ENCODE measurements at regions not wholly inside any gene's neighbourhood (a gene's known extent, or its start where the extent isn't known, plus 50 kb on each side); places are given as distances from the start of the nearest gene placed in this dataset.

DNA sequence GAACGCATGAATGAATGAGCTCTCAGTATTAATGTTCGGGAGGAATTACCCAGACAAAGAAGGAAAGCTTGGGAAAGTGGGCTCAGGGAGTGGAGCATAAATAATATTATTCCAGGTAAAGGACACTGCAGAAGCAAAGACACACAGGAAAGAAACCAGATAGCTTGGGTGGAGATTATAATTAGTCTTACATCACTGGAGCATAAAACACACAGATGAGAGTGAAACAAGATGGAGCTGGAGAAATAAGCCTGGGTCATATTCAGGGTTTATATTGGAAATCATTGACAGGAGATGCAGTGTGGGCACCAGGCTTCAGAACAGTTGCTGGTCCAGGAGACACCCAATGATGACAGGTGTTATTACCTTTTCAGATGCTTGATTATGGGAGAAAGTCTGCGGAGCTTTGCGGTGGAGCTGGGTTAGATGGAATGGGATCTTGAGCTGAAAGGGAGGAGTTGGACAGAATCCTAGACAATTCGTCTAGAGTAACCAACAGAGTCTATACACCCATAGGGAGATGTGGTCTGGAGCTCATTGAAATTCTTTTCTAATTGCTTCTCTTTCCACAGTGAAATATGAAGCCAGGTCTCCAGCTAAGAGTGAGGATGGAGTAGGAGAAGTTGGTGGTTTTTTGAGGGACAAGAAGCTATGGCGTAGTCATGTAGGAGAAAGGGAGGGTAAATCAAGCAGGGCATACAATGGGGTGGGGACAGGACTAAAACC lies 227.2 kb downstream of the FAM76B start:
- in situ Hi-C loops (cut with MboI; ENCODE audit: low pct_ligation_motif_present in 1 of 4, low pct_unique_long_range_greater_than_20kb in 1 of 4, low sequenced_read_pairs in 3 of 4) (no loop called here), intact Hi-C loops (cut with DNase I; ENCODE audit: low total_unique reads) (no loop called here)
- 89 to 95% methylated on average over 6 of the region's 6 CpGs for WGBS, 2 donors (ENCODE audit: low coverage in 1 of 2)
- Histone ChIP-seq H3K9me3 (no peaks in the 10 kb centered on the region), H3K27me3 (no peaks in the 10 kb centered on the region), H3K27ac (no peak overlapping the region), H3K4me3 (no peak overlapping the region), H3K36me3 (no peaks in the 10 kb centered on the region), H3K4me1 (no peaks in the 10 kb centered on the region)
- DNase-seq = no peak
- TF ChIP-seq POLR2AphosphoS5 (IDR thresholded peaks at IDR 0.05) (no peak), POLR2A (IDR thresholded peaks at IDR 0.05) (no peak), EP300 (IDR thresholded peaks at IDR 0.05; ENCODE audit: low read depth) (no peak)
- TF ChIP-seq, protein P1, sequence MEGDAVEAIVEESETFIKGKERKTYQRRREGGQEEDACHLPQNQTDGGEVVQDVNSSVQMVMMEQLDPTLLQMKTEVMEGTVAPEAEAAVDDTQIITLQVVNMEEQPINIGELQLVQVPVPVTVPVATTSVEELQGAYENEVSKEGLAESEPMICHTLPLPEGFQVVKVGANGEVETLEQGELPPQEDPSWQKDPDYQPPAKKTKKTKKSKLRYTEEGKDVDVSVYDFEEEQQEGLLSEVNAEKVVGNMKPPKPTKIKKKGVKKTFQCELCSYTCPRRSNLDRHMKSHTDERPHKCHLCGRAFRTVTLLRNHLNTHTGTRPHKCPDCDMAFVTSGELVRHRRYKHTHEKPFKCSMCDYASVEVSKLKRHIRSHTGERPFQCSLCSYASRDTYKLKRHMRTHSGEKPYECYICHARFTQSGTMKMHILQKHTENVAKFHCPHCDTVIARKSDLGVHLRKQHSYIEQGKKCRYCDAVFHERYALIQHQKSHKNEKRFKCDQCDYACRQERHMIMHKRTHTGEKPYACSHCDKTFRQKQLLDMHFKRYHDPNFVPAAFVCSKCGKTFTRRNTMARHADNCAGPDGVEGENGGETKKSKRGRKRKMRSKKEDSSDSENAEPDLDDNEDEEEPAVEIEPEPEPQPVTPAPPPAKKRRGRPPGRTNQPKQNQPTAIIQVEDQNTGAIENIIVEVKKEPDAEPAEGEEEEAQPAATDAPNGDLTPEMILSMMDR (IDR thresholded peaks at IDR 0.05) = no peak

DNA sequence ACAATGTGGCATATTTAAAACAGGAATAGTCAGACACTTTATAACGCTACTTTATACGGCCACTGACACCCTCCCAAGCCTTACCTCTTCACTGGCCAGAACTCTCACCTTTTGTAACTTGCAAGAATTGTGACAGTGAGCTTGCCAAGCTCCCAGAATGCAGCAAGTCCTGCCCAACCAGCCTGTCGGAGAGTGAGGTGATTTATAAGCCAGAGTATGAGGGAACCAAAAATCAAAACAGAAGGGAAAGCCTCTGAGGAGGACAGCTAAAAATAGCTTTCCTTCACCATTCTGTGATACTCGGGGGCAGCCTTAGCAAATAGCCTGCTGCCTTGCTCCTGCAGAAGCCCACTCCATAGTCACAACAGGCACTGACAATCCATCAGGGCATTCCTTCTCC lies 229.7 kb downstream of the FAM76B start:
- Histone ChIP-seq H3K9me3 (no peaks in the 10 kb centered on the region), H3K4me3 (no peak overlapping the region), H3K27ac (no peak overlapping the region), H3K27me3 (no peaks in the 10 kb centered on the region), H3K4me1 (no peaks in the 10 kb centered on the region), H3K36me3 (no peaks in the 10 kb centered on the region)
- intact Hi-C loops (cut with DNase I; ENCODE audit: low total_unique reads) (no loop called here), in situ Hi-C loops (cut with MboI; ENCODE audit: low pct_ligation_motif_present in 1 of 4, low pct_unique_long_range_greater_than_20kb in 1 of 4, low sequenced_read_pairs in 3 of 4) (no loop called here)
- WGBS, 2 donors (ENCODE audit: low coverage in 1 of 2) = 70 to 80% methylated on average over 2 to 4 of the region's 4 CpGs
- DNase-seq = no peak
- TF ChIP-seq, protein P1 (IDR thresholded peaks at IDR 0.05) = no peak
- TF ChIP-seq EP300 (IDR thresholded peaks at IDR 0.05; ENCODE audit: low read depth) (no peak), POLR2A (IDR thresholded peaks at IDR 0.05) (no peak), POLR2AphosphoS5 (IDR thresholded peaks at IDR 0.05) (no peak)

DNA sequence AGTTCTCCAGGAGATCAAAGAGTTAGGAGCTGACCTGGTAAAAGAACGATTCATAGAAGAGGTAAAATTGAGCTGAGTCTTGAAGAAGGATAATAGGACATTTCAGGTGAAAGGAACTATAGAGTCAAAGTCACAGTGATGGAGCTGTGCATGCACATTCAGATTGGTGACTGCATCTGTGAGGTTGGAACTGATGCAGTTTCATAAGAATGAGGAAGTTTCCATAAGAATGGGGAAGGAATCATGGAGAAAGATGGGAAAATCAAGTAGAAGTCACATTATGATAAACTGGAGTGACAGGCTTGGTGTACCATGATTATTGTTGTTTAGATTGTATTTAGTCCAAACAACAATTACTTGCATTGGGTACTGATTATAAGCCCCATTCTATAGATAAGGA lies 232.2 kb downstream of the FAM76B start:
- H3K36me3 ChIP-seq = no peaks in the 10 kb centered on the region
- intact Hi-C loops (cut with DNase I; ENCODE audit: low total_unique reads) = no loop called here
- no peaks in the 10 kb centered on the region for H3K9me3 ChIP-seq
- no peak overlapping the region for H3K4me3 ChIP-seq
- no peak for TF ChIP-seq POLR2A (IDR thresholded peaks at IDR 0.05)
- TF ChIP-seq POLR2AphosphoS5 (IDR thresholded peaks at IDR 0.05) = no peak
- TF ChIP-seq, protein P1 (IDR thresholded peaks at IDR 0.05) = no peak
- no peaks in the 10 kb centered on the region for H3K4me1 ChIP-seq
- 71 to 76% methylated on average over 1 of the region's 1 CpG for WGBS, 2 donors (ENCODE audit: low coverage in 1 of 2)
- in situ Hi-C loops (cut with MboI; ENCODE audit: low pct_ligation_motif_present in 1 of 4, low pct_unique_long_range_greater_than_20kb in 1 of 4, low sequenced_read_pairs in 3 of 4) = no loop called here
- H3K27ac ChIP-seq = no peak overlapping the region
- DNase-seq = no peak
- no peaks in the 10 kb centered on the region for H3K27me3 ChIP-seq

DNA sequence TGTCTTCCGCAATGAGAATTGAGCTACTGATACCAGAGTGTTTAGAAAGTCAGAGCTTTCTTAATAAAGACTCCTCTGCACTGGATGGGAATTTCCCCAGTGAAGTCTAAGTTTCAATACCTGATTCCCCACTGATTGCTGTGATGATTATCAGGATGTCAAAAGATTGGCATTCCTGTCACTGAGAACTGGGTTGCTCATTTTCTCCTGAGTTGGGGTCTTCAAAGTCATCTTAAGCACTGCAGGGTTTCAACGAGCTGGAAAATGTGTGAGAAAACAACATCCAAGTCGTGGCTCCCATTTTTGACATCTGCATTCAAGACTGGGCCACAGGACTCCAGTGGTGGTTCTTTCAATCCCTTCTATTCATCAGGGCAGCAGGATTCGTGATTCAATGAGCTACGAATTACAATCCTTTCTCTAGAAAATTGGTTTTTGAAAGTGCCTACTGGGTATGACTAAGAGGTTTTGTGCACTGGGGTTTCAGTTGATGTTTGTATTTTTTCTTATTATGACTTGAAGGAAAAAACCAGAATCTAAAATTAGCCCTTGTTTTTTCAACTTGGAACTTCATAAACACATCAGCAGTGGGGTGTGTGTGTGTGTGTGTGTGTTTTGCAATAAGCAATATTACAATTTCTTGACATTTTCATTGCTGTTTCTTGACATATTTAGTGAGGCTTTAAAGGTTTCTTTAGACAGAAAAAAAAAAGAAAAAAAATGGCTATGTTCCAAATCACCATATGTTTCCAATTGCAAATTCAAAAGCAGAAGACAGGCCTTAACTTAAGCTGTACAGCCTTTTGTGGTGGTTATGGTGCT lies 233.0 kb downstream of the FAM76B start:
- intact Hi-C loops (cut with DNase I; ENCODE audit: low total_unique reads) = no loop called here
- Histone ChIP-seq H3K4me3 (no peak overlapping the region), H3K27me3 (no peaks in the 10 kb centered on the region), H3K27ac (peak overlapping the region in 1 of 4 donors; percentile 33), H3K9me3 (no peaks in the 10 kb centered on the region), H3K4me1 (no peaks in the 10 kb centered on the region), H3K36me3 (no peaks in the 10 kb centered on the region)
- no peak for DNase-seq
- in situ Hi-C loops (cut with MboI; ENCODE audit: low pct_ligation_motif_present in 1 of 4, low pct_unique_long_range_greater_than_20kb in 1 of 4, low sequenced_read_pairs in 3 of 4) = no loop called here
- TF ChIP-seq POLR2A (IDR thresholded peaks at IDR 0.05) (no peak), POLR2AphosphoS5 (IDR thresholded peaks at IDR 0.05) (no peak), EP300 (IDR thresholded peaks at IDR 0.05; ENCODE audit: low read depth) (no peak)
- TF ChIP-seq, protein P1 (IDR thresholded peaks at IDR 0.05) = no peak
- WGBS, 2 donors (ENCODE audit: low coverage in 1 of 2) = 53 to 69% methylated on average over 3 to 5 of the region's 5 CpGs

Measured in transverse colon (tissue), 4 donors.